H1 (cell line): ENCODE measurements at regions not wholly inside any gene's neighbourhood (a gene's known extent, or its start where the extent isn't known, plus 50 kb on each side); places are given as distances from the start of the nearest gene placed in this dataset.

Experiments
- CTCF ChIA-PET: fragments of 300-600 bp; sonication (Branson Sonifier 250); formaldehyde crosslinking; loops from one replicate; lab custom pipeline; 2021; ENCODE audit not compliant: partially characterized antibody; lab: Charles Lee
- POLR2A ChIA-PET: fragments of 300-600 bp; sonication (Branson Sonifier 250); formaldehyde crosslinking; loops from one replicate; lab custom pipeline; 2021; ENCODE audit warnings: inconsistent platforms; ENCODE audit not compliant: partially characterized antibody; lab: Charles Lee
- DNase-seq, 2 experiments: peaks; one replicate each; pipeline versions ENCODE4 v3.0.0 to v3.0.0-alpha.2; 2010 to 2022; ENCODE audit warnings: low spot score in 2 of 2, low read depth in 1 of 2, mixed read lengths in 1 of 2
- FAIRE-seq: peaks from 2 replicates; lab custom pipeline; 2011; peaks lifted over from hg19 to GRCh38; lab: Jason Lieb, UNC
- H2AFZ ChIP-seq: 2 replicates; pipeline ENCODE4 v1.8.1; 2012; ENCODE audit warnings: low read length, inconsistent platforms
- H2AK5ac ChIP-seq: 2 replicates; pipeline ENCODE4 v1.6.1; 2013; ENCODE audit warnings: low read depth, low read length
- H2BK120ac ChIP-seq: replicated peaks from 2 replicates; pipeline ENCODE3; 2013; ENCODE audit warnings: low read depth, low read length, inconsistent platforms
- H2BK12ac ChIP-seq: 2 replicates; pipeline ENCODE4 v1.6.1; 2013; ENCODE audit warnings: low read depth, low read length
- H2BK15ac ChIP-seq: 2 replicates; pipeline ENCODE4 v1.6.1; 2013; ENCODE audit warnings: low read length
- H2BK20ac ChIP-seq: 2 replicates; pipeline ENCODE4 v1.6.1; 2013; ENCODE audit warnings: low read length
- H2BK5ac ChIP-seq: 2 replicates; pipeline ENCODE4 v1.6.1; 2013; ENCODE audit warnings: low read depth, low read length
- H3K14ac ChIP-seq: 2 replicates; pipeline ENCODE4 v1.6.1; 2013; ENCODE audit warnings: inconsistent platforms; ENCODE audit not compliant: insufficient read length
- H3K18ac ChIP-seq: 2 replicates; pipeline ENCODE4 v1.6.1; 2013; ENCODE audit warnings: low read length; ENCODE audit errors: extremely low read depth
- H3K23ac ChIP-seq: 2 replicates; pipeline ENCODE4 v1.6.1; 2013; ENCODE audit warnings: inconsistent platforms; ENCODE audit not compliant: insufficient read length
- H3K23me2 ChIP-seq: 2 replicates; pipeline ENCODE4 v1.6.1; 2013; ENCODE audit warnings: low read depth, low read length
- H3K27ac ChIP-seq: 2 replicates; pipeline ENCODE4 v1.6.1; 2011; ENCODE audit warnings: low read depth, low read length, inconsistent platforms
- H3K27me3 ChIP-seq, 4 experiments: replicated peaks in 1 of 4; 1 replicate in 1 of 4; 2 replicates in 3 of 4; pipeline versions ENCODE4 v1.6.1 to v1.8.1; 2011 to 2013; ENCODE audit warnings: low read length in 3 of 4, mild to moderate bottlenecking in 3 of 4, inconsistent platforms in 2 of 4, mixed read lengths in 2 of 4, moderate library complexity in 1 of 4; ENCODE audit not compliant: control insufficient read depth in 3 of 4, insufficient read depth in 3 of 4; ENCODE audit errors: extremely low read depth in 1 of 4
- H3K36me3 ChIP-seq, 4 experiments: 2 replicates each; pipeline versions ENCODE4 v1.6.1 to v1.8.1; 2011 to 2013; ENCODE audit warnings: mild to moderate bottlenecking in 4 of 4, low read length in 3 of 4, moderate library complexity in 2 of 4, control low read depth in 1 of 4, inconsistent platforms in 1 of 4; ENCODE audit not compliant: insufficient read depth in 4 of 4, control insufficient read depth in 2 of 4
- H3K4ac ChIP-seq: replicated peaks from 2 replicates; pipeline ENCODE3; 2013; ENCODE audit warnings: low read length, low read depth, mixed read lengths, inconsistent platforms; ENCODE audit not compliant: insufficient read length
- H3K4me1 ChIP-seq, 4 experiments: replicated peaks in 1 of 4; 1 replicate in 1 of 4; 2 replicates in 3 of 4; pipeline versions ENCODE4 v1.6.1 to v1.8.1; 2011 to 2013; ENCODE audit warnings: low read length in 3 of 4, inconsistent platforms in 2 of 4, mixed read lengths in 1 of 4; ENCODE audit not compliant: insufficient read depth in 4 of 4, control insufficient read depth in 3 of 4
- H3K4me2 ChIP-seq, 2 experiments: 2 replicates each; pipeline versions ENCODE4 v1.6.1 to v1.8.1; 2011 to 2013; ENCODE audit warnings: low read depth in 2 of 2, low read length in 2 of 2, control low read depth in 1 of 2, inconsistent platforms in 1 of 2, mild to moderate bottlenecking in 1 of 2; ENCODE audit not compliant: insufficient read depth in 1 of 2
- H3K4me3 ChIP-seq, 4 experiments: fragments of 200-600, 300-600 bp in 1 of 4; sonication (generic), shearing (Covaris generic), sonication (Bioruptor Twin) in 1 of 4; 2 replicates each; pipeline versions ENCODE4 v1.5.1 to v1.8.1; 2011 to 2016; ENCODE audit warnings: low read length in 4 of 4, low read depth in 3 of 4, control low read depth in 2 of 4, inconsistent platforms in 2 of 4, mild to moderate bottlenecking in 2 of 4, mixed read lengths in 1 of 4, moderate library complexity in 1 of 4; ENCODE audit not compliant: insufficient read depth in 2 of 4; ENCODE audit errors: extremely low read depth in 1 of 4
- H3K56ac ChIP-seq: replicated peaks from 2 replicates; pipeline ENCODE3; 2013; ENCODE audit warnings: low read depth, mild to moderate bottlenecking, mixed read lengths, low read length, inconsistent platforms; ENCODE audit not compliant: insufficient read length
- H3K79me1 ChIP-seq: 2 replicates; pipeline ENCODE4 v1.6.1; 2013; ENCODE audit warnings: low read depth, low read length, control low read depth
- H3K79me2 ChIP-seq, 2 experiments: 2 replicates each; pipeline versions ENCODE4 v1.6.1 to v1.8.1; 2012 to 2013; ENCODE audit warnings: low read length in 2 of 2, mild to moderate bottlenecking in 2 of 2, inconsistent platforms in 1 of 2; ENCODE audit not compliant: insufficient read depth in 2 of 2, control insufficient read depth in 1 of 2
- H3K9ac ChIP-seq, 4 experiments: replicated peaks in 1 of 4; 1 replicate in 1 of 4; 2 replicates in 3 of 4; pipeline versions ENCODE4 v1.6.1 to v1.8.1; 2011 to 2013; ENCODE audit warnings: low read depth in 3 of 4, low read length in 3 of 4, control low read depth in 2 of 4, mild to moderate bottlenecking in 2 of 4, moderate library complexity in 2 of 4, inconsistent platforms in 1 of 4; ENCODE audit errors: extremely low read depth in 1 of 4
- H3K9me3 ChIP-seq, 2 experiments: 2 replicates each; pipeline versions ENCODE4 v1.6.1 to v1.8.1; 2012 to 2013; ENCODE audit warnings: mild to moderate bottlenecking in 2 of 2, moderate library complexity in 2 of 2, control low read depth in 1 of 2, inconsistent platforms in 1 of 2, low read depth in 1 of 2, low read length in 1 of 2, mixed read lengths in 1 of 2; ENCODE audit not compliant: insufficient read depth in 2 of 2
- H4K20me1 ChIP-seq, 2 experiments: replicated peaks in 1 of 2; 2 replicates each; pipeline versions ENCODE3 to v1.8.1; 2011 to 2013; ENCODE audit warnings: inconsistent platforms in 2 of 2, low read length in 2 of 2, mild to moderate bottlenecking in 1 of 2; ENCODE audit not compliant: insufficient read depth in 2 of 2, control insufficient read depth in 1 of 2
- H4K5ac ChIP-seq: 2 replicates; pipeline ENCODE4 v1.6.1; 2013; ENCODE audit warnings: low read length, low read depth, mixed read lengths, inconsistent platforms; ENCODE audit not compliant: insufficient read length
- H4K8ac ChIP-seq: 2 replicates; pipeline ENCODE4 v1.8.0; 2013; ENCODE audit warnings: mild to moderate bottlenecking, moderate library complexity, low read length, inconsistent platforms; ENCODE audit not compliant: insufficient read depth; ENCODE audit errors: extremely low read depth
- H4K91ac ChIP-seq: replicated peaks from 2 replicates; pipeline ENCODE3; 2013; ENCODE audit warnings: low read length, mixed read lengths, inconsistent platforms; ENCODE audit not compliant: insufficient read length
- BCL11A ChIP-seq, 2 experiments: IDR thresholded peaks; one replicate each; pipeline ENCODE4 v1.6.1; 2011; ENCODE audit warnings: low read depth in 2 of 2, low read length in 2 of 2, mild to moderate bottlenecking in 2 of 2
- EZH2 ChIP-seq: fragments of 200-600 bp; sonication (generic); IDR thresholded peaks from 2 replicates; pipeline ENCODE4 v1.7.1; 2012; ENCODE audit warnings: low read depth, mild to moderate bottlenecking, moderate library complexity, low read length, inconsistent platforms; ENCODE audit not compliant: severe bottlenecking
- FOSL1 ChIP-seq: IDR thresholded peaks from 2 replicates; pipeline ENCODE4 v1.6.1; 2011; ENCODE audit warnings: mild to moderate bottlenecking, low read depth, low read length, moderate library complexity; ENCODE audit not compliant: insufficient read depth
- JUN ChIP-seq: IDR thresholded peaks from 2 replicates; pipeline ENCODE4 v1.6.1; 2011; ENCODE audit warnings: low read depth, mild to moderate bottlenecking, improper control_type of control experiment, low read length
- POLR2A ChIP-seq, 2 experiments: IDR thresholded peaks; 1 replicate in 1 of 2; 2 replicates in 1 of 2; pipeline ENCODE4 v1.6.1; 2011; ENCODE audit warnings: low read depth in 2 of 2, low read length in 2 of 2, mild to moderate bottlenecking in 2 of 2; ENCODE audit errors: control extremely low read depth in 1 of 2
- RAD21 ChIP-seq, 2 experiments: IDR thresholded peaks in 1 of 2; conservative IDR thresholded peaks in 1 of 2; 2 replicates each; pipeline ENCODE4 v1.6.1; 2011; ENCODE audit warnings: low read depth in 2 of 2, low read length in 2 of 2, improper control_type of control experiment in 1 of 2, inconsistent platforms in 1 of 2, mild to moderate bottlenecking in 1 of 2, moderate library complexity in 1 of 2
- RBBP5 ChIP-seq: IDR thresholded peaks from 2 replicates; pipeline ENCODE4 v1.7.1; 2012; ENCODE audit warnings: low read depth, mild to moderate bottlenecking, inconsistent platforms, low read length, moderate library complexity, borderline replicate concordance
- SP2 ChIP-seq: IDR thresholded peaks from 2 replicates; pipeline ENCODE4 v1.6.1; 2012; ENCODE audit warnings: mild to moderate bottlenecking, low read length, inconsistent platforms
- WGBS, 2 experiments: shearing (Covaris generic) in 1 of 2; methylation state at CpG; one replicate each; pipeline versions ENCODE4 v1.1.6 to v1.1.7; 2013 to 2015; ENCODE audit warnings: low lambda C conversion rate in 2 of 2, mixed read lengths in 2 of 2, inconsistent platforms in 1 of 2, low coverage in 1 of 2, missing lambda C conversion rate in 1 of 2; ENCODE audit not compliant: insufficient replicate concordance in 2 of 2, insufficient coverage in 1 of 2, insufficient read length in 1 of 2; ENCODE audit errors: extremely low coverage in 1 of 2, missing lambda C conversion rate in 1 of 2; 5-methylcytosine and 5-hydroxymethylcytosine counted together

GRCh38 chr4:106624671-106625070 lies 256.1 kb upstream of the GIMD1 start:
- no peak overlapping the region for H2BK20ac ChIP-seq
- POLR2A ChIA-PET: no interaction called here
- TF ChIP-seq EZH2 (no peak), POLR2A (IDR thresholded peaks at IDR 0.05; ENCODE audit: control extremely low read depth in 1 of 2, low read depth in 2 of 2, low read length in 2 of 2) (no peak), RBBP5 (no peak), SP2 (no peak), BCL11A (IDR thresholded peaks at IDR 0.05; ENCODE audit: low read depth in 2 of 2, low read length in 2 of 2) (no peak), JUN (no peak), RAD21 (IDR thresholded peaks at IDR 0.05 in 1 of 2, conservative IDR thresholded peaks at IDR 0.05 in 1 of 2; ENCODE audit: low read depth in 2 of 2, low read length in 2 of 2) (no peak), FOSL1 (no peak)

More at GRCh38 chr4:106624671-106625070, 256.1 kb upstream of the GIMD1 start:
- no peak overlapping the region for H3K14ac ChIP-seq
- H2BK5ac ChIP-seq: no peak overlapping the region
- no peaks in the 10 kb centered on the region for H3K23me2 ChIP-seq
- H3K4me1 ChIP-seq: no peaks in the 10 kb centered on the region
- no peak overlapping the region for H3K18ac ChIP-seq
- no peaks in the 10 kb centered on the region for H3K79me1 ChIP-seq
- no peak for FAIRE-seq
- no peaks in the 10 kb centered on the region for H4K20me1 ChIP-seq
- no peak overlapping the region for H3K23ac ChIP-seq
- CTCF ChIA-PET: no interaction called here
- no peak overlapping the region for H2BK15ac ChIP-seq
- no peak overlapping the region for H2BK12ac ChIP-seq
- H2BK120ac ChIP-seq: no peak overlapping the region
- no peak for DNase-seq
- no peaks in the 10 kb centered on the region for H3K9me3 ChIP-seq
- no peak overlapping the region for H2AK5ac ChIP-seq
- no peak overlapping the region for H2AFZ ChIP-seq
- H4K91ac ChIP-seq: no peak overlapping the region
- H3K56ac ChIP-seq: no peak overlapping the region
- no peak overlapping the region for H3K4me3 ChIP-seq
- no peak overlapping the region for H3K27ac ChIP-seq
- H4K5ac ChIP-seq: no peak overlapping the region
- 100% methylated on average over 1 of the region's 1 CpG; no CpG with 5 or more reads in 1 of the 2 experiments for WGBS, 2 experiments
- no peaks in the 10 kb centered on the region for H3K36me3 ChIP-seq
- no peak overlapping the region for H4K8ac ChIP-seq
- no peak overlapping the region for H3K4me2 ChIP-seq
- no peaks in the 10 kb centered on the region for H3K79me2 ChIP-seq
- no peak overlapping the region for H3K4ac ChIP-seq
- H3K9ac ChIP-seq: no peak overlapping the region
- H3K27me3 ChIP-seq: no peaks in the 10 kb centered on the region
